Mucosa of descending colon (tissue), 3 donors: ENCODE measurements at regions not wholly inside any gene's neighbourhood (a gene's known extent, or its start where the extent isn't known, plus 50 kb on each side); places are given as distances from the start of the nearest gene placed in this dataset.

Source experiments
- ATAC-seq: fragments of 200-7000 bp; cut with Tn5 transposase; one replicate; pipeline ENCODE4 v1.9.1; 2020; ENCODE audit warnings: mild to moderate bottlenecking, moderate library complexity
- DNase-seq, 3 donors: peaks; one replicate each; pipeline ENCODE4 v3.0.0-alpha.2; 2020
- H3K36me3 ChIP-seq: fragments of 200-600 bp; one replicate; pipeline ENCODE4 v1.8.0; 2021; ENCODE audit warnings: low read depth, mild to moderate bottlenecking
- H3K4me1 ChIP-seq: fragments of 200-600 bp; one replicate; pipeline ENCODE4 v1.8.0; 2021; ENCODE audit warnings: low read depth, mild to moderate bottlenecking
- H3K4me3 ChIP-seq: fragments of 200-600 bp; one replicate; pipeline ENCODE4 v1.8.0; 2021; ENCODE audit warnings: mild to moderate bottlenecking
- H3K9me3 ChIP-seq: fragments of 200-600 bp; one replicate; pipeline ENCODE4 v1.8.0; 2021; ENCODE audit warnings: mild to moderate bottlenecking
- intact Hi-C, 2 donors: fragments of 100-400 bp; cut with DNase I in 1 of 2; cut with micrococcal nuclease in 1 of 2; formaldehyde crosslinking; loops; one replicate each; pipeline versions ENCODE4 v1.11.0 to v1.11.1; 2022; cut with DNase I, micrococcal nuclease
- TF ChIP-seq, protein P1 (sequence below): fragments of 200-600 bp; IDR thresholded peaks from one replicate; pipeline ENCODE4 v1.8.0; 2022; ENCODE audit warnings: antibody characterized with exemption, mild to moderate bottlenecking
- donor health status: DM: no; HTN: no; CAD: no; lungs with moderate emphysema.
- donor health status: DM: no; HTN: no; CAD: no.
- donor health status: DM: no; HTN: yes; CAD: no.

DNA sequence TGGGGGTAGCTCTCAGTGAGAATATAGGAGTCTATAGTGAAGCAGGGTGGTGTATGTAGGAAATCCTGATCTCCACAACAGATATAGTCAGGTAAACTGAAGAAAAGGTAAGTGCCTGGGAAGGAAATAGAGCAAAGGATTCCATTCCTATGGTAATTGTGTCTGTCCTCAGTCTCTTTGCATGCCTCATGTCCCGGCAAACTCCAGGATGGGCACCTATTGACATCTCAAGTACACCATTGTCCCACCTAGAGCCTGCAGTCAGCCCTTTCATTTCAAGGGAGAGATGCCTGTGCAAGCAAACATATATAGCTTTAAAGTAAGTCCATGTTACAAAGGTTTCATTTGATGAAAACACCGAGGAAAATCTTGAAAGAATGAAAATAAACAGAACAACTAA, 257.7 kb upstream of the AZI2 start:
- no peak for DNase-seq
- intact Hi-C loops = no loop called here
- TF ChIP-seq, protein P1, sequence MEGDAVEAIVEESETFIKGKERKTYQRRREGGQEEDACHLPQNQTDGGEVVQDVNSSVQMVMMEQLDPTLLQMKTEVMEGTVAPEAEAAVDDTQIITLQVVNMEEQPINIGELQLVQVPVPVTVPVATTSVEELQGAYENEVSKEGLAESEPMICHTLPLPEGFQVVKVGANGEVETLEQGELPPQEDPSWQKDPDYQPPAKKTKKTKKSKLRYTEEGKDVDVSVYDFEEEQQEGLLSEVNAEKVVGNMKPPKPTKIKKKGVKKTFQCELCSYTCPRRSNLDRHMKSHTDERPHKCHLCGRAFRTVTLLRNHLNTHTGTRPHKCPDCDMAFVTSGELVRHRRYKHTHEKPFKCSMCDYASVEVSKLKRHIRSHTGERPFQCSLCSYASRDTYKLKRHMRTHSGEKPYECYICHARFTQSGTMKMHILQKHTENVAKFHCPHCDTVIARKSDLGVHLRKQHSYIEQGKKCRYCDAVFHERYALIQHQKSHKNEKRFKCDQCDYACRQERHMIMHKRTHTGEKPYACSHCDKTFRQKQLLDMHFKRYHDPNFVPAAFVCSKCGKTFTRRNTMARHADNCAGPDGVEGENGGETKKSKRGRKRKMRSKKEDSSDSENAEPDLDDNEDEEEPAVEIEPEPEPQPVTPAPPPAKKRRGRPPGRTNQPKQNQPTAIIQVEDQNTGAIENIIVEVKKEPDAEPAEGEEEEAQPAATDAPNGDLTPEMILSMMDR = no peak
- ATAC-seq = no peak
- Histone ChIP-seq H3K9me3 (no peaks in the 10 kb centered on the region), H3K36me3 (no peaks in the 10 kb centered on the region), H3K4me1 (no peaks in the 10 kb centered on the region), H3K4me3 (no peak overlapping the region)

DNA sequence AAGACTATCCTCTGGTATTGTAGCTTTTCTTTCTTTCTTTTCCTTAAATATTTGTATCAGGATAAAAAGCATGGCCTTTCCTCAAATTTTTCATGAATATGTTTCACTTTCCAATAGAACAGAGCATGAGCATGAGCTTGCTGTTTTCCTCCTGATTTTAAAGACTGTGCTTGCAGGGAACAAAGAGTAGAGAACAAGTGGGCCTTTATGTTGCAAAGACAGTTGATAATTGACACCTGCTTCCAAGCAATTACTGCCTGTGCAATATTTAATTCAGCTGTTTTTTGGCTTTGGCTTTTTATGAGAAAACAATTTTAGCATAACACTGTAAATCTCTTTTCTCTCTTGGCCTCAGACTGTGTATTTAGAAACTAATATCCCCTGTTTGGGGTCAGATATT, 263.6 kb upstream of the AZI2 start:
- no peaks in the 10 kb centered on the region for H3K4me1 ChIP-seq
- ATAC-seq = no peak
- no peaks in the 10 kb centered on the region for H3K36me3 ChIP-seq
- intact Hi-C loops = no loop called here
- H3K4me3 ChIP-seq = no peak overlapping the region
- no peak for DNase-seq
- no peaks in the 10 kb centered on the region for H3K9me3 ChIP-seq
- TF ChIP-seq, protein P1 = no peak

DNA sequence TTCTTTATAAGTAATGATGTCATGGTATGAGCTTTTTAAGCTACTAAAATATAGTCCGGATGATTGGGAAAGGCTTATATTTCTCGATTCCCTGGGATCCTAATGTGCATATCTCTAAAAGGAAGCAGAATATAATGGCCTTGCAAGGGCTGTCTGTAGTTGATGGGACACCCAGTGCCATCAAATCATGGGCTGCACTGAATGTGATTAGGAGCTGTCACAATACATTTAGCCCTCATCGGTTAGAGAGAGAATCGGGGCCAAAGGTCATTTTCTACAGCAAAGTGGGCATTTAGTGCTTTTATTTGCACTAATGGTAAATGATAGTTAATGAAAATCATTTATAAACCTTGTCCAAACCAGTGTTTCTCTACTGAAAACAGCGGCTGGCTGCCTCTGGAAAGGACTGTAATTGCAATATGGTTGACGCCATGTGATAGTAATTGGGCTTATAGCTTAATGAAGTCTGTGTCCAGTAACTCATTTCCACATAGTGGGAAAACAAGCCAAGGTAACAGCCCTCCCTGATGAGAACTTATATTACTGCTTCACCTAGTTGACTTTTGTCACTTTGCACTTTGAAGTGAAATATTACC, 265.0 kb upstream of the AZI2 start:
- Histone ChIP-seq H3K36me3 (no peaks in the 10 kb centered on the region), H3K4me1 (no peaks in the 10 kb centered on the region), H3K9me3 (no peaks in the 10 kb centered on the region), H3K4me3 (no peak overlapping the region)
- ATAC-seq (no peak), DNase-seq (no peak)
- intact Hi-C loops = no loop called here
- TF ChIP-seq, protein P1 = no peak

- Histone ChIP-seq H3K4me1 (no peaks in the 10 kb centered on the region), H3K9me3 (no peaks in the 10 kb centered on the region), H3K4me3 (no peak overlapping the region), H3K36me3 (no peaks in the 10 kb centered on the region)
- DNase-seq = no peak
- intact Hi-C loops = no loop called here
- TF ChIP-seq, protein P1 = no peak
- no peak for ATAC-seq
Measured at GRCh38 chr3:28615071-28615470, 266.4 kb upstream of the AZI2 start.

- DNase-seq (no peak), ATAC-seq (no peak)
- Histone ChIP-seq H3K4me1 (no peaks in the 10 kb centered on the region), H3K4me3 (no peak overlapping the region), H3K9me3 (no peaks in the 10 kb centered on the region), H3K36me3 (no peaks in the 10 kb centered on the region)
- intact Hi-C loops = no loop called here
- TF ChIP-seq, protein P1 = no peak
Measured at GRCh38 chr3:28615971-28616370, 267.3 kb upstream of the AZI2 start.

- DNase-seq (no peak), ATAC-seq (no peak)
- no peak overlapping the region for H3K4me3 ChIP-seq
- H3K36me3 ChIP-seq = no peaks in the 10 kb centered on the region
- no peaks in the 10 kb centered on the region for H3K4me1 ChIP-seq
- intact Hi-C loops = no loop called here
- TF ChIP-seq, protein P1 = no peak
- H3K9me3 ChIP-seq = no peaks in the 10 kb centered on the region
Measured at GRCh38 chr3:28617821-28618220, 269.2 kb upstream of the AZI2 start.
